H1 (cell line): ENCODE measurements at regions not wholly inside any gene's neighbourhood (a gene's known extent, or its start where the extent isn't known, plus 50 kb on each side); places are given as distances from the start of the nearest gene placed in this dataset.
A peak's percentile ranks its signal among the peaks of the same experiment; 100 is the strongest.

Experiments used
- CTCF ChIA-PET: fragments of 300-600 bp; sonication (Branson Sonifier 250); formaldehyde crosslinking; loops from one replicate; lab custom pipeline; 2021; ENCODE audit not compliant: partially characterized antibody; lab: Charles Lee
- POLR2A ChIA-PET: fragments of 300-600 bp; sonication (Branson Sonifier 250); formaldehyde crosslinking; loops from one replicate; lab custom pipeline; 2021; ENCODE audit warnings: inconsistent platforms; ENCODE audit not compliant: partially characterized antibody; lab: Charles Lee
- DNase-seq, 2 experiments: peaks; one replicate each; pipeline versions ENCODE4 v3.0.0 to v3.0.0-alpha.2; 2010 to 2022; ENCODE audit warnings: low spot score in 2 of 2, low read depth in 1 of 2, mixed read lengths in 1 of 2
- FAIRE-seq: peaks from 2 replicates; lab custom pipeline; 2011; peaks lifted over from hg19 to GRCh38; lab: Jason Lieb, UNC
- H2AFZ ChIP-seq: 2 replicates; pipeline ENCODE4 v1.8.1; 2012; ENCODE audit warnings: low read length, inconsistent platforms
- H2AK5ac ChIP-seq: 2 replicates; pipeline ENCODE4 v1.6.1; 2013; ENCODE audit warnings: low read depth, low read length
- H2BK120ac ChIP-seq: replicated peaks from 2 replicates; pipeline ENCODE3; 2013; ENCODE audit warnings: low read depth, low read length, inconsistent platforms
- H2BK12ac ChIP-seq: 2 replicates; pipeline ENCODE4 v1.6.1; 2013; ENCODE audit warnings: low read depth, low read length
- H2BK15ac ChIP-seq: 2 replicates; pipeline ENCODE4 v1.6.1; 2013; ENCODE audit warnings: low read length
- H2BK20ac ChIP-seq: 2 replicates; pipeline ENCODE4 v1.6.1; 2013; ENCODE audit warnings: low read length
- H2BK5ac ChIP-seq: 2 replicates; pipeline ENCODE4 v1.6.1; 2013; ENCODE audit warnings: low read depth, low read length
- H3K14ac ChIP-seq: 2 replicates; pipeline ENCODE4 v1.6.1; 2013; ENCODE audit warnings: inconsistent platforms; ENCODE audit not compliant: insufficient read length
- H3K18ac ChIP-seq: 2 replicates; pipeline ENCODE4 v1.6.1; 2013; ENCODE audit warnings: low read length; ENCODE audit errors: extremely low read depth
- H3K23ac ChIP-seq: 2 replicates; pipeline ENCODE4 v1.6.1; 2013; ENCODE audit warnings: inconsistent platforms; ENCODE audit not compliant: insufficient read length
- H3K23me2 ChIP-seq: 2 replicates; pipeline ENCODE4 v1.6.1; 2013; ENCODE audit warnings: low read depth, low read length
- H3K27ac ChIP-seq: 2 replicates; pipeline ENCODE4 v1.6.1; 2011; ENCODE audit warnings: low read depth, low read length, inconsistent platforms
- H3K27me3 ChIP-seq, 4 experiments: replicated peaks in 1 of 4; 1 replicate in 1 of 4; 2 replicates in 3 of 4; pipeline versions ENCODE4 v1.6.1 to v1.8.1; 2011 to 2013; ENCODE audit warnings: low read length in 3 of 4, mild to moderate bottlenecking in 3 of 4, inconsistent platforms in 2 of 4, mixed read lengths in 2 of 4, moderate library complexity in 1 of 4; ENCODE audit not compliant: control insufficient read depth in 3 of 4, insufficient read depth in 3 of 4; ENCODE audit errors: extremely low read depth in 1 of 4
- H3K36me3 ChIP-seq, 4 experiments: 2 replicates each; pipeline versions ENCODE4 v1.6.1 to v1.8.1; 2011 to 2013; ENCODE audit warnings: mild to moderate bottlenecking in 4 of 4, low read length in 3 of 4, moderate library complexity in 2 of 4, control low read depth in 1 of 4, inconsistent platforms in 1 of 4; ENCODE audit not compliant: insufficient read depth in 4 of 4, control insufficient read depth in 2 of 4
- H3K4ac ChIP-seq: replicated peaks from 2 replicates; pipeline ENCODE3; 2013; ENCODE audit warnings: low read length, low read depth, mixed read lengths, inconsistent platforms; ENCODE audit not compliant: insufficient read length
- H3K4me1 ChIP-seq, 4 experiments: replicated peaks in 1 of 4; 1 replicate in 1 of 4; 2 replicates in 3 of 4; pipeline versions ENCODE4 v1.6.1 to v1.8.1; 2011 to 2013; ENCODE audit warnings: low read length in 3 of 4, inconsistent platforms in 2 of 4, mixed read lengths in 1 of 4; ENCODE audit not compliant: insufficient read depth in 4 of 4, control insufficient read depth in 3 of 4
- H3K4me2 ChIP-seq, 2 experiments: 2 replicates each; pipeline versions ENCODE4 v1.6.1 to v1.8.1; 2011 to 2013; ENCODE audit warnings: low read depth in 2 of 2, low read length in 2 of 2, control low read depth in 1 of 2, inconsistent platforms in 1 of 2, mild to moderate bottlenecking in 1 of 2; ENCODE audit not compliant: insufficient read depth in 1 of 2
- H3K4me3 ChIP-seq, 4 experiments: fragments of 200-600, 300-600 bp in 1 of 4; sonication (generic), shearing (Covaris generic), sonication (Bioruptor Twin) in 1 of 4; 2 replicates each; pipeline versions ENCODE4 v1.5.1 to v1.8.1; 2011 to 2016; ENCODE audit warnings: low read length in 4 of 4, low read depth in 3 of 4, control low read depth in 2 of 4, inconsistent platforms in 2 of 4, mild to moderate bottlenecking in 2 of 4, mixed read lengths in 1 of 4, moderate library complexity in 1 of 4; ENCODE audit not compliant: insufficient read depth in 2 of 4; ENCODE audit errors: extremely low read depth in 1 of 4
- H3K56ac ChIP-seq: replicated peaks from 2 replicates; pipeline ENCODE3; 2013; ENCODE audit warnings: low read depth, mild to moderate bottlenecking, mixed read lengths, low read length, inconsistent platforms; ENCODE audit not compliant: insufficient read length
- H3K79me1 ChIP-seq: 2 replicates; pipeline ENCODE4 v1.6.1; 2013; ENCODE audit warnings: low read depth, low read length, control low read depth
- H3K79me2 ChIP-seq, 2 experiments: 2 replicates each; pipeline versions ENCODE4 v1.6.1 to v1.8.1; 2012 to 2013; ENCODE audit warnings: low read length in 2 of 2, mild to moderate bottlenecking in 2 of 2, inconsistent platforms in 1 of 2; ENCODE audit not compliant: insufficient read depth in 2 of 2, control insufficient read depth in 1 of 2
- H3K9ac ChIP-seq, 4 experiments: replicated peaks in 1 of 4; 1 replicate in 1 of 4; 2 replicates in 3 of 4; pipeline versions ENCODE4 v1.6.1 to v1.8.1; 2011 to 2013; ENCODE audit warnings: low read depth in 3 of 4, low read length in 3 of 4, control low read depth in 2 of 4, mild to moderate bottlenecking in 2 of 4, moderate library complexity in 2 of 4, inconsistent platforms in 1 of 4; ENCODE audit errors: extremely low read depth in 1 of 4
- H3K9me3 ChIP-seq, 2 experiments: 2 replicates each; pipeline versions ENCODE4 v1.6.1 to v1.8.1; 2012 to 2013; ENCODE audit warnings: mild to moderate bottlenecking in 2 of 2, moderate library complexity in 2 of 2, control low read depth in 1 of 2, inconsistent platforms in 1 of 2, low read depth in 1 of 2, low read length in 1 of 2, mixed read lengths in 1 of 2; ENCODE audit not compliant: insufficient read depth in 2 of 2
- H4K20me1 ChIP-seq, 2 experiments: replicated peaks in 1 of 2; 2 replicates each; pipeline versions ENCODE3 to v1.8.1; 2011 to 2013; ENCODE audit warnings: inconsistent platforms in 2 of 2, low read length in 2 of 2, mild to moderate bottlenecking in 1 of 2; ENCODE audit not compliant: insufficient read depth in 2 of 2, control insufficient read depth in 1 of 2
- H4K5ac ChIP-seq: 2 replicates; pipeline ENCODE4 v1.6.1; 2013; ENCODE audit warnings: low read length, low read depth, mixed read lengths, inconsistent platforms; ENCODE audit not compliant: insufficient read length
- H4K8ac ChIP-seq: 2 replicates; pipeline ENCODE4 v1.8.0; 2013; ENCODE audit warnings: mild to moderate bottlenecking, moderate library complexity, low read length, inconsistent platforms; ENCODE audit not compliant: insufficient read depth; ENCODE audit errors: extremely low read depth
- H4K91ac ChIP-seq: replicated peaks from 2 replicates; pipeline ENCODE3; 2013; ENCODE audit warnings: low read length, mixed read lengths, inconsistent platforms; ENCODE audit not compliant: insufficient read length
- HDAC2 ChIP-seq, 2 experiments: fragments of 300-600 bp in 1 of 2; sonication (generic) in 1 of 2; IDR thresholded peaks; 2 replicates each; pipeline ENCODE4 v1.6.1; 2011 to 2012; ENCODE audit warnings: low read depth in 2 of 2, low read length in 2 of 2, mild to moderate bottlenecking in 2 of 2, moderate library complexity in 2 of 2, borderline replicate concordance in 1 of 2, inconsistent platforms in 1 of 2
- HDAC6 ChIP-seq: IDR thresholded peaks from one replicate; pipeline ENCODE4 v1.7.1; 2012; ENCODE audit warnings: low read depth, mild to moderate bottlenecking, inconsistent platforms, low read length, moderate library complexity
- RAD21 ChIP-seq, 2 experiments: IDR thresholded peaks in 1 of 2; conservative IDR thresholded peaks in 1 of 2; 2 replicates each; pipeline ENCODE4 v1.6.1; 2011; ENCODE audit warnings: low read depth in 2 of 2, low read length in 2 of 2, improper control_type of control experiment in 1 of 2, inconsistent platforms in 1 of 2, mild to moderate bottlenecking in 1 of 2, moderate library complexity in 1 of 2
- WGBS, 2 experiments: shearing (Covaris generic) in 1 of 2; methylation state at CpG; one replicate each; pipeline versions ENCODE4 v1.1.6 to v1.1.7; 2013 to 2015; ENCODE audit warnings: low lambda C conversion rate in 2 of 2, mixed read lengths in 2 of 2, inconsistent platforms in 1 of 2, low coverage in 1 of 2, missing lambda C conversion rate in 1 of 2; ENCODE audit not compliant: insufficient replicate concordance in 2 of 2, insufficient coverage in 1 of 2, insufficient read length in 1 of 2; ENCODE audit errors: extremely low coverage in 1 of 2, missing lambda C conversion rate in 1 of 2; 5-methylcytosine and 5-hydroxymethylcytosine counted together

DNA sequence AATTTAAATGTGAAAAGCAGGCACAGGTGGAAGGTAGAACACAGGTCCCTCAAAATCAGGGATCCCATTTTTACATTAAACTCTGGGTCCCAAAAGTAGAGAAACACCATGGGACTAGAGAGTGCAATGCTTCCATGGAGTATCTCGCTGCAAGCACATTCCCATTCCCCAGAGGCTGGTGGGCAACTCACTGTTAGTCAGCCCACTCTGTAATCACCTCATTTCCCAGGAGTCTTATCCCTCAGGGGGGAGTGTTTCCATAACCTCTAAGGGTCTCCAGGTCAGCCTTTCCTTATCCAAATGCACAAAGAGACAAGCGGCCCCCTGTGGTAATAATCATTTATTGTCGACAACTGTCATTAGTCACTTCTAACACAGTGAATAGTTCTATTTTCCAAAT, 490.1 kb upstream of the LRRC7 start:
- DNase-seq (no peak), FAIRE-seq (no peak)
- Histone ChIP-seq H2BK5ac (peak overlapping the region; percentile 69; the same call in 1 of the 2 replicates), H4K20me1 (no peaks in the 10 kb centered on the region), H3K79me2 (no peaks in the 10 kb centered on the region), H3K9me3 (no peaks in the 10 kb centered on the region), H3K36me3 (no peaks in the 10 kb centered on the region; a peak in 2 of 8 replicates), H3K4me2 (peak overlapping the region; percentile 24 to 40; a peak in 3 of 4 replicates), H3K23me2 (no peaks in the 10 kb centered on the region), H4K91ac (peak overlapping the region; percentile 65), H3K56ac (no peak overlapping the region), H3K14ac (no peak overlapping the region), H2AFZ (no peak overlapping the region), H3K9ac (no peak overlapping the region), H2BK120ac (peak overlapping the region; percentile 97), H2BK20ac (peak overlapping the region; percentile 94; the same call in 1 of the 2 replicates), H3K27ac (no peak overlapping the region; the same call in 1 of the 2 replicates), H3K18ac (peak overlapping the region; percentile 82; the same call in 1 of the 2 replicates), H3K4me3 (peak overlapping the region in 1 of 4 experiments; percentile 35; a peak in 1 of 8 replicates), H4K5ac (peak overlapping the region; percentile 87), H3K27me3 (no peaks in the 10 kb centered on the region; a peak in 1 of 7 replicates), H2BK15ac (no peak overlapping the region), H3K4ac (peak overlapping the region; percentile 74), H3K79me1 (no peaks in the 10 kb centered on the region), H4K8ac (no peak overlapping the region), H3K23ac (no peak overlapping the region), H2BK12ac (no peak overlapping the region; the same call in 1 of the 2 replicates), H2AK5ac (peak overlapping the region; percentile 84; the same call in 1 of the 2 replicates), H3K4me1 (peaks cover 0 to 12% (median 1%) of the 10 kb centered on the region in 4 experiments; a peak in 1 of 7 replicates)
- ChIA-PET CTCF (no interaction called here), POLR2A (no interaction called here)
- TF ChIP-seq RAD21 (IDR thresholded peaks at IDR 0.05 in 1 of 2, conservative IDR thresholded peaks at IDR 0.05 in 1 of 2; ENCODE audit: low read depth in 2 of 2, low read length in 2 of 2) (no peak; a peak in 1 of 4 replicates), HDAC6 (no peak), HDAC2 (IDR thresholded peaks at IDR 0.05; ENCODE audit: borderline replicate concordance in 1 of 2, low read depth in 2 of 2, low read length in 2 of 2) (peak; percentile 10 to 60; a peak in 1 of 4 replicates)
- 23% methylated on average over 3 of the region's 3 CpGs; no CpG with 5 or more reads in 1 of the 2 experiments for WGBS, 2 experiments
